Activated CD8-positive, alpha-beta T cell treated with anti-CD3 and anti-CD28 coated beads, Interleukin-2, amount 10 ng/mL, durations not matched to agents 7 days and 5 days (primary cell): ENCODE measurements at regions not wholly inside any gene's neighbourhood (a gene's known extent, or its start where the extent isn't known, plus 50 kb on each side); places are given as distances from the start of the nearest gene placed in this dataset.

Experiments
- ATAC-seq: fragments of 150-1000 bp; cut with Tn5 transposase; one replicate; pipeline ENCODE4 v1.10.0; 2021; ENCODE audit warnings: moderate library complexity
- CTCF ChIA-PET: fragments of 350-600 bp; sonication (Branson Sonifier 250); formaldehyde crosslinking; loops from one replicate; lab custom pipeline; 2021; ENCODE audit warnings: antibody characterized with exemption; lab: Charles Lee
- POLR2A ChIA-PET: fragments of 350-600 bp; sonication (Branson Sonifier 250); formaldehyde crosslinking; loops from one replicate; lab custom pipeline; 2021; ENCODE audit warnings: antibody characterized with exemption; lab: Charles Lee
- DNase-seq: peaks from one replicate; pipeline ENCODE4 v3.0.0-alpha.2; 2020
- H3K27ac Mint-ChIP-seq: one replicate; pipeline ENCODE4 v1.8.0; 2021; ENCODE audit warnings: mild to moderate bottlenecking, mixed read lengths
- H3K27me3 Mint-ChIP-seq: one replicate; pipeline ENCODE4 v1.8.0; 2021; ENCODE audit warnings: low read depth, mixed read lengths
- H3K36me3 Mint-ChIP-seq: one replicate; pipeline ENCODE4 v1.8.0; 2021; ENCODE audit warnings: low read depth, mixed read lengths
- H3K4me1 Mint-ChIP-seq: one replicate; pipeline ENCODE4 v1.8.0; 2021; ENCODE audit warnings: low read depth, mixed read lengths
- H3K4me3 Mint-ChIP-seq: one replicate; pipeline ENCODE4 v1.8.0; 2021; ENCODE audit warnings: mild to moderate bottlenecking, mixed read lengths
- H3K9me3 Mint-ChIP-seq: one replicate; pipeline ENCODE4 v1.8.0; 2022; ENCODE audit warnings: mixed read lengths; ENCODE audit not compliant: insufficient read depth

DNA sequence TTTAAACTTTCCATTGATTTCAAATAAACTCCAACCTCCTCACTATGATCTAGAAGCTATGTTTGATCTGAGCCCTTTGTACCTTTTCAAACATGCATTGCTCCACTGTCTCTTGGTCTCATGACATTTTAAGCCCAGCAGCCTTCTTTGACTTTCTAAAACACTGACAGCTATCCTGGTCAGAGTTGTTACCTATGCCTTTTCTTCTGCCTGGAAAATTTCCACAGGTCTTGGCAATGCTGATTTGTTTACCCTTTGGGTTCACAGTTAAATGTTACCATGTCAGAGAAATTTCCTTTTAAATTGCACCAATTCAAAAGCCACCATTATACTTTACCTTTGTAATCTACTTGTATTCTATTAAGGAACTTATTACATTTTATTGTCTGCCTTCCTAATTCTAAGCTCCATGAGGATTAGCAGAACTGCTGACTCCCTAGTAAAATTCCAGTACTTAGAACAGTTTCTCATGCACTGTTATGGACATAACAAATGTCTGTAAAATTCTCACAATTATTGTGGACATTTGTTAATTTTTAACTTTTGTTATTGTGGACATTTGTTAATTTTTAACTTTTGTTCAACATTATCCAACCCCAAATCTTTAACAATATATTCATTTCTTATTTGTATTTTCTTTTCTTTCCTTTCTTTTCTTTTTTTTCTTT is 1064.4 kb downstream of the NCAM2 start:
- H3K36me3 Mint-ChIP-seq = no peaks in the 10 kb centered on the region
- H3K4me1 Mint-ChIP-seq = no peaks in the 10 kb centered on the region
- H3K9me3 Mint-ChIP-seq = no peaks in the 10 kb centered on the region
- ChIA-PET CTCF (no interaction called here), POLR2A (no interaction called here)
- H3K27me3 Mint-ChIP-seq = no peaks in the 10 kb centered on the region
- DNase-seq (no peak), ATAC-seq (no peak)
- H3K4me3 Mint-ChIP-seq = no peak overlapping the region
- H3K27ac Mint-ChIP-seq = no peak overlapping the region

DNA sequence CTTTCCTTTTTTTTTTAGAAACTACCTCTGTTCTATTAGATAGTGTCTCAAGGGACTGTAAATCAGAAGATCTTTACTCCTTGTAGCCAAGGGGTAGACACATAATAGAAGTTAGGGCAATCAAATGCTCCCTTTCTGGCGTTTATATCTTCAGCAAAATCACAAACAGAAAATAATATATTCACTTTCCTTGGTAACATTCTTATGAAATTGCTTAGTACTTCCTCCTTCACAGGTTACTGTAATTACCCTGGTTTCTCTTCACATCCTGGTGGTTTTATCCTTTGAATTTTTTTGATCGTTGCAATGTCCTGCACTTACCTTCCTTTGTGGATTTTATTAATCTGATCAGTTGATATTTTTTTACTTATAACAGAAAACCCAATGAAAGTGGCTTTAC is 1064.9 kb downstream of the NCAM2 start:
- ATAC-seq (no peak), DNase-seq (no peak)
- CTCF ChIA-PET = no interaction called here
- Mint-ChIP-seq H3K27ac (no peak overlapping the region), H3K4me3 (no peak overlapping the region), H3K27me3 (no peaks in the 10 kb centered on the region), H3K9me3 (no peaks in the 10 kb centered on the region), H3K4me1 (no peaks in the 10 kb centered on the region), H3K36me3 (no peaks in the 10 kb centered on the region)
- POLR2A ChIA-PET = no interaction called here

DNA sequence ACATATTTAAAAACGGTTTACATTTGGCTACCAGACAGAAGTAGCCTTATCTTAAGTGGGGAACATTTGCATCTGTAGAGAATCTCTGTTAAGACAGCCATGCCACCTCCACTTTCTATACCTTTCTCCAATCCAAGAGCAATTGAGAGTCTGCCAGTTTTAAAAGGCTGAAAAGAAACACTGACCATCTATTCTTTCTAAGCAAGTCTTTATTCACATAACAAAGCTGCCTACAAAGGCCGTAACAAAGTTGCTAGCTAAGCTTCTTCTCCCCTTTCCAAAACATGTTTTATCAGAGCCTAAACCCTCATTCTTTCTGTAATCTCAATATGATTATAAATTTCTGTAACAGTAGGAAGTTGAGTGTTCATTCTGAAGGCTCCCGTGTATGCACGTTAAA is 1078.3 kb downstream of the NCAM2 start:
- ChIA-PET CTCF (no interaction called here), POLR2A (no interaction called here)
- no peak for ATAC-seq
- no peak for DNase-seq
- Mint-ChIP-seq H3K9me3 (peaks cover 10% of the 10 kb centered on the region), H3K36me3 (no peaks in the 10 kb centered on the region), H3K27me3 (no peaks in the 10 kb centered on the region), H3K4me3 (no peak overlapping the region), H3K27ac (no peak overlapping the region), H3K4me1 (no peaks in the 10 kb centered on the region)

DNA sequence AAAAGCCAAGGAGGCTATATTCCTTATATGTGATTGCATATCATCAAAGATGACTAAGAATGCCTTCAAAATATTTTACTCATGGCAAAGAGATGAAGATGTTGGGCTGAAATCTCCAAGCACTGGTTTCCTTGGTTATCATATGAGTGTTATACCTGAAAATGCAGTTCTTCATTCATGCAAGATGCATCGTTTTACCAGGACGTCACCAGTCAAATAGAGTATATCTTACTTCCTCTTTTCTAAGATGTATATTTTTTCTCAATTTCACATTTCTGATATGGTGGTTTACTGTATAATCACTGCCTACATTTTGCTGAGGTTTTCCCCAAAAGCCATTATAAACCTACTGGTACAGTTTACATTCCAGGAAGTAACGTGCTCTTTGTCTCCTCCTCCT is 1085.7 kb downstream of the NCAM2 start:
- Mint-ChIP-seq H3K27ac (no peak overlapping the region), H3K4me3 (no peak overlapping the region), H3K27me3 (no peaks in the 10 kb centered on the region), H3K36me3 (no peaks in the 10 kb centered on the region), H3K4me1 (no peaks in the 10 kb centered on the region), H3K9me3 (peaks cover 14% of the 10 kb centered on the region)
- DNase-seq (no peak), ATAC-seq (no peak)
- CTCF ChIA-PET = no interaction called here
- POLR2A ChIA-PET = no interaction called here

DNA sequence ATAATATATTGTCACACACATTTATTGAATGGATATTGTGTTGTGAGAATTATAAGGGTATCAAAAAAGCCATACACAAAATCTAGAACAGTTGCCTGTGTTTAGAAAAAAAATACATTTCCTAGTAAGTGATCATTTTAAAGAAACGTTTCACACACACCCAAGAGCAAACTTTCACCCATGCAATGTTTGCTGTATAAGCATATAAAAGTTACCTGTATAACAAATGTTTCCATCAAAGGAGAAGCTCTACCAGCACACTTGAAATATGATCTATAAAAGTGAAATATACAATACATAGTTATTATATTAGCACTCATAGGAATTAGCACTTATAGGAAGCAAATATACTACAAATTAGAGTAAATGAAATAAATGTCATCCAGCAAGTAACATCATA is 1098.1 kb downstream of the NCAM2 start:
- Mint-ChIP-seq H3K9me3 (no peaks in the 10 kb centered on the region), H3K36me3 (no peaks in the 10 kb centered on the region), H3K27ac (no peak overlapping the region), H3K27me3 (no peaks in the 10 kb centered on the region), H3K4me1 (no peaks in the 10 kb centered on the region), H3K4me3 (no peak overlapping the region)
- no peak for ATAC-seq
- CTCF ChIA-PET = no interaction called here
- POLR2A ChIA-PET = no interaction called here
- no peak for DNase-seq

- POLR2A ChIA-PET = no interaction called here
- no peak overlapping the region for H3K27ac Mint-ChIP-seq
- DNase-seq (no peak), ATAC-seq (no peak)
- CTCF ChIA-PET = no interaction called here
- H3K36me3 Mint-ChIP-seq = no peaks in the 10 kb centered on the region
- peaks cover 3% of the 10 kb centered on the region for H3K9me3 Mint-ChIP-seq
- H3K27me3 Mint-ChIP-seq = no peaks in the 10 kb centered on the region
- no peaks in the 10 kb centered on the region for H3K4me1 Mint-ChIP-seq
- no peak overlapping the region for H3K4me3 Mint-ChIP-seq
These were observed 1108.7 kb downstream of the NCAM2 start for GRCh38 chr21:22106720-22107410.

DNA sequence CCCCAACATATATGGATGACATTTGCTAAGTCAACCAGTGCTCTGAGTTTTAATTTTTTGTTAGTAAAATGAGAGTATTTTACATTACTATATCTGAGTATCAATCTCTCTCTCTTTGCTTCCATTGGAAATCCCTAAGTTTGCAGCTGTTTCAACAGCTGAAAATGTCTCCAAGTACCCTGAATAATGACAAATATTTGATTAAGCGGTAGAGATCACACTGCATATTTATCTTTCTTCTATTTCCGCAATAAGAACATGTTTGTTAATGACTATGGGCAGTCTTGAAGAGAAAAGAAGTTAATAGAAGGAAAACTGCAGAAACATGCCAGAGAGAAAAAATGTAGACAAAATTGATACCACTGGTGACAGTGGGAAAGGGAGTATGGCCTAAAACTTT is 1117.5 kb downstream of the NCAM2 start:
- no peak for ATAC-seq
- CTCF ChIA-PET = no interaction called here

GRCh38 chr21:22120616-22121266 is 1122.5 kb downstream of the NCAM2 start:
- Mint-ChIP-seq H3K4me1 (no peaks in the 10 kb centered on the region), H3K27ac (no peak overlapping the region), H3K9me3 (no peaks in the 10 kb centered on the region), H3K4me3 (no peak overlapping the region), H3K27me3 (no peaks in the 10 kb centered on the region), H3K36me3 (no peaks in the 10 kb centered on the region)
- CTCF ChIA-PET = no interaction called here
- ATAC-seq (no peak), DNase-seq (no peak)
- POLR2A ChIA-PET = no interaction called here

More for the DNA sequence above, 1117.5 kb downstream of the NCAM2 start:
- Mint-ChIP-seq H3K4me3 (no peak overlapping the region), H3K27me3 (no peaks in the 10 kb centered on the region), H3K4me1 (no peaks in the 10 kb centered on the region), H3K9me3 (no peaks in the 10 kb centered on the region), H3K27ac (no peak overlapping the region), H3K36me3 (no peaks in the 10 kb centered on the region)
- no peak for DNase-seq
- POLR2A ChIA-PET = no interaction called here

DNA sequence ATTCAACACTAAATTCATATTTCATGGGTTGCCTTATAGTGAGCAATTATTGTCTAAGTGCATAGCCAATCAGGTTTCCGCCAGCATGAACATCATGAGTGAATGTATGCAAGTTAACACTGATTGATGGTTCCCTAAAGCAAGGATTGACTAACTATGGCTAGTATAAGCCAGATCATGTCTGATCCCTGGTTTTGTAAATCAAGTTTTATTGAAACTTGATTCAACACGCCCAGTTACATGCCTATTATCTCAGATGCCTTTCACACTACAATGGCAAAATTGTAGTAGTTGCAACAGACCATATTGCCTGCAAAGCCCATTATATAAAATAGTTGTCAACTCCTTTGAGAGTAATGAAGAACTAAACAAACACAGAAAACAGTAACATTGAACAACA is 1127.4 kb downstream of the NCAM2 start:
- no peak overlapping the region for H3K4me3 Mint-ChIP-seq
- ATAC-seq (no peak), DNase-seq (no peak)
- H3K27me3 Mint-ChIP-seq = no peaks in the 10 kb centered on the region
- no peaks in the 10 kb centered on the region for H3K36me3 Mint-ChIP-seq
- no peak overlapping the region for H3K27ac Mint-ChIP-seq
- H3K4me1 Mint-ChIP-seq = no peaks in the 10 kb centered on the region
- no peaks in the 10 kb centered on the region for H3K9me3 Mint-ChIP-seq
- ChIA-PET CTCF (no interaction called here), POLR2A (no interaction called here)

DNA sequence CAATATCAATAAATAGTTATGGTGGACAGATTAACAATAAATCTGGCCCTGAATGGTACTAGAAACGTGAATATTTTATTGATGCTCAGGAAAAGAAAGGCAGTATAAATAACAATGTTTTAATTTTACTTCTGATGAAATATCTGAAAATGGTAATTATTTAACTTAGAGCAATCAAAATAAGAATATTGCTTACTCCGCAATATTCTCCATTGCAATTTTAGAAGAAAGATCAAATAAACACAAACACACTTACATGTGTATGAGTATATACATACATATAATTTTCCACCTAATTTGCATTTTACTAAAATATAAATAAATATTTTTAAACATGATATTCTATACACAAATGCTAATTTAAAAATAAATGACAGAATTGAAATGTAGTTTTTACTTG is 1130.5 kb downstream of the NCAM2 start:
- Mint-ChIP-seq H3K4me3 (no peak overlapping the region), H3K27me3 (no peaks in the 10 kb centered on the region), H3K4me1 (no peaks in the 10 kb centered on the region), H3K36me3 (no peaks in the 10 kb centered on the region), H3K9me3 (no peaks in the 10 kb centered on the region), H3K27ac (no peak overlapping the region)
- DNase-seq (no peak), ATAC-seq (no peak)
- POLR2A ChIA-PET = no interaction called here
- CTCF ChIA-PET = no interaction called here

- DNase-seq (no peak), ATAC-seq (no peak)
- ChIA-PET CTCF (no interaction called here), POLR2A (no interaction called here)
- Mint-ChIP-seq H3K4me3 (no peak overlapping the region), H3K9me3 (no peaks in the 10 kb centered on the region), H3K36me3 (no peaks in the 10 kb centered on the region), H3K27me3 (no peaks in the 10 kb centered on the region), H3K27ac (no peak overlapping the region), H3K4me1 (no peaks in the 10 kb centered on the region)
These were observed 1134.3 kb downstream of the NCAM2 start for GRCh38 chr21:22132358-22133071.

DNA sequence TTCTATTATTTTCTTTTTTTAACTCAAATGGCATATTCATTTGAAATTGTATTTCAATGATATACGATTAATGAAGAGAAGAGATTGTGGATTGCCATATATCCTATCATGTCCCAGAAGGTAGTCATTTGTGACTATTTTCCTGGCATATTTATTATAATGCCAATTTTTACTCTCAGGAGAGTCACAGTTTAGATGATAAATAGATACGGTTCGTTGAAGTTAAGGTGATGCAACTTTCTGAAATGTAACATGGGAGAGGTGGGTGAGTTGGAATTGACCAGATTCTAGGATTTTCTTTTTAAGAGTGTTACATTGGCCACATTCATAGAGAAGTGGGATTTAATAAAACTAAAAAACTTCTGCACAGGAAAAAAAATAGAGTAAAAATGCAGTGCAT is 1138.5 kb downstream of the NCAM2 start:
- H3K4me3 Mint-ChIP-seq = no peak overlapping the region
- no peak overlapping the region for H3K27ac Mint-ChIP-seq
- CTCF ChIA-PET = no interaction called here
- no peaks in the 10 kb centered on the region for H3K36me3 Mint-ChIP-seq
- H3K27me3 Mint-ChIP-seq = no peaks in the 10 kb centered on the region
- ATAC-seq (no peak), DNase-seq (no peak)
- no peaks in the 10 kb centered on the region for H3K9me3 Mint-ChIP-seq
- no peaks in the 10 kb centered on the region for H3K4me1 Mint-ChIP-seq
- POLR2A ChIA-PET = no interaction called here
